Stomach (tissue), 8 donors: ENCODE measurements at regions not wholly inside any gene's neighbourhood (a gene's known extent, or its start where the extent isn't known, plus 50 kb on each side); places are given as distances from the start of the nearest gene placed in this dataset.

Experiments used
- DNase-seq, 2 donors: peaks; one replicate each; pipeline versions ENCODE4 v3.0.0 to v3.0.0-alpha.2; 2013 to 2019
- H3K27ac ChIP-seq, 5 donors: fragments of 200-600 bp in 4 of 5; sonication (generic) in 4 of 5; one replicate each; pipeline ENCODE4 v1.5.1; 2013 to 2019; ENCODE audit warnings: mild to moderate bottlenecking in 1 of 5, moderate library complexity in 1 of 5
- H3K27me3 ChIP-seq, 3 donors: fragments of 200-600 bp; sonication (generic); one replicate each; pipeline ENCODE4 v1.5.1; 2017 to 2019; ENCODE audit warnings: mixed run types in 1 of 3
- H3K36me3 ChIP-seq, 4 donors: fragments of 200-600 bp; sonication (generic); 1 replicate in 3 of 4; 2 replicates in 1 of 4; pipeline ENCODE4 v1.5.1; 2016 to 2019
- H3K4me1 ChIP-seq, 4 donors: fragments of 200-600 bp; sonication (generic); one replicate each; pipeline ENCODE4 v1.5.1; 2016 to 2019
- H3K4me3 ChIP-seq, 4 donors: fragments of 200-600 bp; sonication (generic) in 3 of 4; one replicate each; pipeline ENCODE4 v1.5.1; 2016 to 2019; ENCODE audit warnings: mild to moderate bottlenecking in 1 of 4
- H3K9me3 ChIP-seq, 4 donors: fragments of 200-600 bp; sonication (generic); one replicate each; pipeline ENCODE4 v1.5.1; 2016 to 2019
- CTCF ChIP-seq, 7 experiments: fragments of 450-650 bp in 4 of 7; fragments of 200-600 bp in 3 of 7; sonication (generic) in 3 of 7; IDR thresholded peaks; one replicate each; pipeline ENCODE4 v1.5.1; 2016 to 2019; ENCODE audit warnings: antibody characterized with exemption in 7 of 7, control low read depth in 2 of 7, mild to moderate bottlenecking in 1 of 7
- EP300 ChIP-seq: sonication (generic); formaldehyde crosslinking; IDR thresholded peaks from one replicate; pipeline ENCODE4 v1.6.1; 2017; ENCODE audit warnings: antibody characterized with exemption
- POLR2A ChIP-seq, 4 donors: fragments of 450-650 bp; IDR thresholded peaks; one replicate each; pipeline ENCODE4 v1.6.1; 2016; ENCODE audit warnings: antibody characterized with exemption in 4 of 4, control low read depth in 2 of 4, mild to moderate bottlenecking in 1 of 4, moderate library complexity in 1 of 4
- POLR2AphosphoS5 ChIP-seq, 3 donors: sonication (generic); formaldehyde crosslinking; IDR thresholded peaks; one replicate each; pipeline ENCODE4 v1.6.1; 2016; ENCODE audit warnings: antibody characterized with exemption in 3 of 3
- WGBS, 5 donors: extraction: QIAGEN DNeasy Blood & Tissue Kit in 3 of 5; methylation state at CpG; one replicate each; pipeline versions ENCODE4 v1.1.5 to v1.1.7; 2013 to 2018; 5-methylcytosine and 5-hydroxymethylcytosine counted together
- intact Hi-C: fragments of 100-400 bp; cut with DNase I; formaldehyde crosslinking; loops from one replicate; pipeline ENCODE4 v1.15.1; 2023; ENCODE audit warnings: low total_unique reads
- donor health status: healthy with polysubstance abuse.
- donor health status: Bipolar disorder and iron deficiency.
- donor health status: healthy.

- TF ChIP-seq EP300, result peak; percentile 100
- peak; percentile 96 to 99 (median 97) for TF ChIP-seq POLR2AphosphoS5 (IDR thresholded peaks at IDR 0.05)
- no peak for TF ChIP-seq POLR2A (IDR thresholded peaks at IDR 0.05)
- TF ChIP-seq CTCF (IDR thresholded peaks at IDR 0.05), result no peak
- peak in 1 of 2 donors; percentile 89 for DNase-seq
- no peaks in the 10 kb centered on the region for H3K27me3 ChIP-seq
- no peak overlapping the region for H3K4me3 ChIP-seq
- intact Hi-C loops, result loop anchor here (10.0 kb wide), 1 partner anchor 60 kb away; no protein-coding TSS in a partner anchor
- peaks cover 47 to 73% (median 62%) of the 10 kb centered on the region in 4 donors for H3K4me1 ChIP-seq
- 12 to 35% (median 23%) methylated on average over 11 of the region's 11 CpGs for WGBS, 5 donors
- H3K27ac ChIP-seq, result peak overlapping the region; percentile 64 to 88 (median 79)
- no peaks in the 10 kb centered on the region for H3K9me3 ChIP-seq
- no peaks in the 10 kb centered on the region for H3K36me3 ChIP-seq
These were observed 114.9 kb upstream of the PTPN1 start for GRCh38 chr20:50395251-50395729.

DNA sequence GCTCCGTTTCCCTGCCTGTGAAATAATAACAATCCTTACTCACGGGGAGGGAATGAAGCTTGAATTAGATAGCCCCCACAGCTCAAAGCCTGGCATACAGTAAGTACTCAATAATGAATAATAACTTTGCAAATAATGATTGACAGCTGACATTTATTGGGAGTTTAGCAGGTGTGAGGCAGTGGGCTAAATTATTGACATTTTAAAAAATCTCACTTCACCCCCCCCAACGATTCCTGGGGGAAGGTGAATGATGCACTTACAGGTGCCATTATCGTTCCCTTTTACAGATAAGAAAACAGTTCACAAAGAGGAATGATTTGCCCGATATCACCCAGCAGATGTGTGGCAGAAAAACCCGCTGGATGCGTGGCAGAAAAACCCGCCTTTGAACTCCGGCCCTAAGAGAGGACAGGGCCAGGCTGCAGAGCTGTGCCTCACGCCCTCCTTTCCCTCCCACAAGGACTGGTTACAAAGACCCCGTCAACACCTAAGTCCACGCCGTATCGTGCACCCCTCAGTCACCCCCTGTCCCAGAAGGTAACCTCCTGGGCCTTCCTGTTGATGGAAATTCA is 114.2 kb upstream of the PTPN1 start:
- no peaks in the 10 kb centered on the region for H3K9me3 ChIP-seq
- 80 to 84% (median 81%) methylated on average over 14 of the region's 14 CpGs for WGBS, 5 donors
- no peaks in the 10 kb centered on the region for H3K36me3 ChIP-seq
- no peak for TF ChIP-seq POLR2AphosphoS5 (IDR thresholded peaks at IDR 0.05)
- TF ChIP-seq POLR2A (IDR thresholded peaks at IDR 0.05), result no peak
- TF ChIP-seq CTCF (IDR thresholded peaks at IDR 0.05), result no peak
- no peak for TF ChIP-seq EP300
- H3K4me3 ChIP-seq, result no peak overlapping the region
- peaks cover 46 to 73% (median 59%) of the 10 kb centered on the region in 4 donors for H3K4me1 ChIP-seq
- intact Hi-C loops, result loop anchor here (10.0 kb wide), 1 partner anchor 59 kb away; no protein-coding TSS in a partner anchor
- DNase-seq, result no peak
- H3K27me3 ChIP-seq, result no peaks in the 10 kb centered on the region
- H3K27ac ChIP-seq, result peak overlapping the region; percentile 64 to 88 (median 79)

- Histone ChIP-seq H3K9me3 (no peaks in the 10 kb centered on the region), H3K4me1 (peaks cover 43 to 72% (median 57%) of the 10 kb centered on the region in 4 donors), H3K36me3 (no peaks in the 10 kb centered on the region), H3K4me3 (no peak overlapping the region), H3K27ac (peak overlapping the region in 4 of 5 donors; percentile 79 to 88 (median 80)), H3K27me3 (no peaks in the 10 kb centered on the region)
- no peak for DNase-seq
- no peak for TF ChIP-seq POLR2A (IDR thresholded peaks at IDR 0.05)
- no peak for TF ChIP-seq EP300
- TF ChIP-seq POLR2AphosphoS5 (IDR thresholded peaks at IDR 0.05), result no peak
- TF ChIP-seq CTCF (IDR thresholded peaks at IDR 0.05), result no peak
- intact Hi-C loops, result loop anchor here (10.0 kb wide), 1 partner anchor 58 kb away; no protein-coding TSS in a partner anchor
- 86 to 93% (median 90%) methylated on average over 6 of the region's 6 CpGs for WGBS, 5 donors
These were observed 113.6 kb upstream of the PTPN1 start for GRCh38 chr20:50396623-50397022.

GRCh38 chr20:50397058-50397457 is 113.1 kb upstream of the PTPN1 start:
- intact Hi-C loops, result loop anchor here (10.0 kb wide), 1 partner anchor 58 kb away; no protein-coding TSS in a partner anchor
- peaks cover 39 to 71% (median 55%) of the 10 kb centered on the region in 4 donors for H3K4me1 ChIP-seq
- H3K36me3 ChIP-seq, result no peaks in the 10 kb centered on the region

More at GRCh38 chr20:50397058-50397457, 113.1 kb upstream of the PTPN1 start:
- H3K27me3 ChIP-seq, result no peaks in the 10 kb centered on the region
- H3K9me3 ChIP-seq, result no peaks in the 10 kb centered on the region
- H3K27ac ChIP-seq, result peak overlapping the region in 4 of 5 donors; percentile 79 to 88 (median 80)
- no peak for TF ChIP-seq POLR2A (IDR thresholded peaks at IDR 0.05)
- no peak for TF ChIP-seq CTCF (IDR thresholded peaks at IDR 0.05)
- TF ChIP-seq POLR2AphosphoS5 (IDR thresholded peaks at IDR 0.05), result no peak
- no peak for TF ChIP-seq EP300
- no peak for DNase-seq
- no peak overlapping the region for H3K4me3 ChIP-seq
- 88 to 94% (median 92%) methylated on average over 5 of the region's 5 CpGs for WGBS, 5 donors
